Activated T-cell treated with anti-CD3 and anti-CD28 coated beads for 1 hour (primary cell): ENCODE measurements at regions not wholly inside any gene's neighbourhood (a gene's known extent, or its start where the extent isn't known, plus 50 kb on each side); places are given as distances from the start of the nearest gene placed in this dataset.
"Not testable (repeated sequence)": the region's sequence is repeated elsewhere in the genome, so short reads cannot be mapped to it uniquely, and the experiment has no call there.

Experiments
- DNase-seq: peaks from one replicate; pipeline ENCODE4 v3.0.0-alpha.2; 2020; ENCODE audit warnings: low read depth

DNA sequence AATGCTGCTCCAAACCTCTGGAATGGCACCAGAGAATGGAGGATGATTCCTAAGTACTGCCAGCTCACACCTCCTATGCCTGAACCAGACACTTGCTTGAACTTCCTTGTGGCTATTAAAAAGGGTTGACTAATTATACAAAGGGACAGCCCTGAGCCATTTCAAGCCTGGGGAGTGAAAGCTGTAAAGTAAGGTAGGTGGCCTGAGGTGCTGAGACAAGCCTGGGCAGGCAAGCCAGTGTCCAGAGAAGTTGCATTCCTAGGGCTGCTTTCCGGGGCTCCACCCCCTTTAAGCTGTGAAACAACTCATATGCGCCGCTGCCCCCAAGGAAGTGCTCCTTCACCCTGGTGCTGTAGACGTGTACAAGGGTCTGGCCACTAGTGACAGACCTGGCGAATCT lies 79.9 kb upstream of the SLC1A3 start:
- no peak for DNase-seq

DNA sequence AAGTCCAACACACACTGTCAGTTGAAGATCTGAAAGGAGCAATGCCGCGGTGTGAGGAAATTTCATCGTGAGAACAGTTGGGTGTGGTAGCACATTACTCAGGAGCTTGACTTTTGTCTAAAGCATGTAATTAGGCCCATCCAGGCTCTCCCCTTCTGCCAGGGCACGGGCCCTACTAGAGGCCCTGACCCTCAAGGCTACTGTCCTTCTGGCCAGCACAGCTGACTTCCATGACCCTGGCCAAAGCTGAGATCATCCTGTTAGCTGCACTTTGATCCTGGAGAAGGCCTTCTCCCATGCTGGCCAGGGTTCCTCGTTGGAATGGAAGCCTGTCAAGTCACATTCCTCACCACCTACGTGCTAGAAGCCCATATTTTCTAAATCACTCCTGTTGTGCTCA lies 77.8 kb upstream of the SLC1A3 start:
- DNase-seq, result no peak

DNA sequence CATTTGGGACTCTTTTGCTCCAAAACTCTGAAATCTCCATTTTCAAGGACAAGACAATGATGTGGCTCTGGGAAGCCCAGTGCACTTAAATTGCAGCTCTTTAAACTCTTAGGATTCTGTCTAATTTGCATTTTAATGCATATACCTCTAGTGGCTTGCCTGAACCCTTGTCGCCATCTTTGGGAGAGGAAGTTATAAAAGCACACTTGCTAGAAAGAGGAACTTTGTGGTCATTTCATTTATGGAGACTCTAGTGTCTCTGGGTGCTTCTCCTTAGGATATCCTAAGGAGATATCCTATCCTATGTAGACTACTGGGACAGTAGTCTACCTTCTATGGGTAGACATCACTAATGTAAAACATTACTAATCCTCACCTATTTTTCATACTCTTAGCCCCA lies 77.3 kb upstream of the SLC1A3 start:
- no peak for DNase-seq

DNA sequence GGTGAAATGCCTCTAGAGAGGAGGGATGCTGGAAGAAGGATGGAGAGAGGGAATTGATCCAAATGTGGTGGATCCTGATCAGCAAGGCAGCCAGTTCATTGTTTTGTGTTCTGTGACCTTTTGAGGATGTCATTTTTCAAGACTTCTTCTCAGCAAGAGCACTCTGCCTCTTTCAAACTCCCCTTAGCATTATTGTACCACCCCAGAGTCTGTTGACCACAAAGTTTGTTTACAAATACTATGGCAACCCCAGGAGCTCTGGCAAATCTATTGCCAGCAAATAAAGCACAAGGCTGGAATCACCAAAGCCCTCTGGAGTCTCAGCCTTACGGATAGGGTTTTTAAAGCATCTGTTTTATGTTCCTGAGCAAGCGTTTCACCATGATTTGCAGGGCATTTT lies 76.2 kb upstream of the SLC1A3 start:
- no peak for DNase-seq

DNA sequence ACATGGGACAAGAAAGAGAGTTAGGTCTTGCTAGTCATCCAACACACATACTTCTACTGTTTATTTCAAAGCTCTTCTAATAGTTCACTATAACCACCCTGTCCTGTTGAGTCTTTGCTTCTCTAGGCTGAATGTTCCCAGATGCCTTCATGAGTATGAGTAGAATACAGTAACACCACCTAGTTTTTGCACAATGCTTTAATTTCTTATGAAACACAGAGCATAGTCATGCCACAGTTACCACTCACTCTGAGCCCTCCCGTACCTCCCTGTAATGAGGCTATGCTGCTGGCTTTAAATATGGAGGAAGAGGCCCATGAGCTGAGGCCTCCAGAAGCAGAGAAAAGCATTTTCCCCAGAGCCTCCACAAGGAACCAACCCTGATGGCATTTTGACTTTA lies 75.0 kb upstream of the SLC1A3 start:
- DNase-seq, result no peak

DNA sequence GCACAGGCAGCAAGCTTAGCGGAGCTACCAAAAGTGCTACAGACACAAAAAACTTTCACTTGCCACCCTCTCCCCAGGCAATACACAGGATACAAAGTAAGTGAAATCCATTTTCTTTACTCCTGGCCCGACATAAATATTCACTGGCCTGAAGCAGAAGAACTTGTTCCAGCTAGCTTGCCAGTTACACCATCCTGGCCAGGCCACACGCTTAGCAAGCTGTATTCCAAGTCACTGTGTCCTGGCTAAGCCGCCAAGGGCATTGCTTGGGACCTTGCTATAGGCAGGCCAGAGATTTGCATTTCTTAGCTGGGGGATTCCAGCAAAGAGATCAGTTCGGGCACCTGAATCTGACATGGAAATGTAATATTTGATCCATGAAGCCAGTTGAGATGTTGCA lies 71.0 kb upstream of the SLC1A3 start:
- no peak for DNase-seq

DNA sequence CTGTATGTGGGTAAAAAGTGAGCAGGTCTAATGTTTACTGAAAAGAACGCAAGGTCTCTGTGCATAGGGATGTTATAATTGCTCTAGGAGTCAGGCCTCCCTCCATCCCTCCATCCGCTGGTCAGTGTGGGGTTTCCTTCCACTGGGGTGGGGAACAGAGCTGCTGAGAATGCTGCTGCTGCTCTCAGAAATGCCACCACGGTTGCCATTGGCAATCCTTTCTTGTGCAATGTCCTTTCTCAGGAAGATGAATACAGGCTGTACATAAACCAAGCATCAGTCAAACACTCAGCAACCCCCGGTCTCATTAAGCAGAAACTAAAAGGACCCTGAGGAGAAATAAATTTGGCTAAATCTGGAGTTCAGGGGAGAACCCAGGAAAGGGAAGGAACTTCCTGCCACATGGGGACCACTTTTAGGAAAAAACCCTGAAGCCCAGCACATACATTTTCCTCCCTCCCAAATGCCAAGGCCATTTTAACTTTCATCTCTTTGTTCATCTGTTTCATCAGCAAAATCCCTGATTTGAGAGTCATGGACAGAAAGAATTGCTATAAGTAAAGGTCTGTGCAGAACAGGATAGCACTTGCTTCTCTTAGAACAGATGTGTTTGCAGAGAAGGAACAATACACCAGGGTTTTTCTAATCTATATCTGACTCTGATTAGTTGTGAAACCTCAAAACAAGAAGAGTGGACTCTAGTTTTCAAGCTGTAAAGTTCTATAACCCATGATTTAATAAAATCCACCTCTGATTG lies 70.4 kb upstream of the SLC1A3 start:
- no peak for DNase-seq

DNA sequence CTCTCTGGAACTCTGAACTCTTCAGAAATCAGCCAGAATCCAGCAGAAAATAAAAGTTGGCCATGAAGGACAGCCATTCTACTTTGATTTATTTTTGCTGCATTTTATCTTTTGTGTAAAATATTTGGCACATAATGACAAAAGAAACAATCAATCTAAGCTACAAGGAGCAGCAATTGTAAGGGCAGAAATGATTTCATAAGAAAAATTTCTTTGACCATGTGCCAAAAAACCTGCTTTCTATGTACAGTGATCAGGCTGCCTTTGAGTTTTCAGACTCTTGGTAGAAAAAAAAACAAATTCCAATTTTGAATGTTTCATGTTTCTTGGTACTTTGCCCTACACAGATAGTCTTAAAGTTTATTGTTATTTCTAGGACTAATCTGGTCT lies 69.8 kb upstream of the SLC1A3 start:
- DNase-seq, result no peak

DNA sequence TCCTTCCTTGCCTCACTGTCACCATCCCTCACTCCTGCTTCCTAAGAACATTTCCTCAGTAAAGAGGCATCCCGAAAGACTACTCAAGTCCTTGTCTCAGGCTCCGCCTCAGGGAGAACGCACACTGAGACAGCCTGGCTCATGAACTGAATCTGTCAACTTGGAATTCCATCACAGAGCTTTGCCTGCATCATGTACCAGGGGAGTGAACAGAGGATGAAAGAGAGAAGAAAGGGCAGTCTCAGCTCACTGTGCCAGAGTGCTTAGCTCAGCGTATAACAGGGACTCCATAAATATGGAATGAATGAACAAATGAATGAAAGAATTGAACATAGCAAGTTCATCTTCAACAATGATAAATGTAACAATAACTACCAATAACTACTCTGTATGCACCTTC lies 68.7 kb upstream of the SLC1A3 start:
- DNase-seq, result no peak

DNA sequence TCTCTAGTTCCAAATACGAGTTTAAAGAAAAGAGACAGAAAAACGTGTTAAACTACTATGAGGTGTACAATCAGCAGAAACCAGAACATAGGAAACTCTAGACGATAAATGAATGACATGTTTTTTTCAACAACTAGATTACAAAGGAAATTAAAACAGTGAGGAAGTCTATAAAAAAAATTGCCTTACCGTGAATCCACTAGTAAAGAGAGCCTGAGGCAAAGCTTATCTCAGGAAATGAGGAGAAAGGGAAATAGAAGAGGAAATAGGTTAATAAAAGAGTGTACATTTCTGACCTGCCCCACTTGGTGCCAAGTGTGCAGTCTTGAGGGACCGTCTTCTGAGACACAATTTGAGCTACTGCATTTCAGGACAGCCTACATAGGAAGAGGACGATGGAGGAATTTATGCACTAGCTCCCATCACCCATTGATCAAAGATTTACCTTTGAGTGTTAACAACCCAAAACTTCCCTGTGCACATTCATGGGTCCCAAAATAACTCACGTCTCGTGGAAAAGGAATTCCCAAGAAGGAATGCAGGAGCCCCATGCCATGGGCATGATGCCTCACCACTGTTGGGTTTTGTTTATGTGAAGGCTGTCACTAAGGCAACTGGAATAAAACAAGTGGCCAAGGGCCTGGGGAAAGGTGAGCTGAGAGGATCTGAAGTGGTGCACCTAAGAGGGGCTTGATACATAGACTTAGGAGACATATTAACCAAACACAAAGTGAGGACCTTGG lies 53.6 kb upstream of the SLC1A3 start:
- DNase-seq, result no peak

DNA sequence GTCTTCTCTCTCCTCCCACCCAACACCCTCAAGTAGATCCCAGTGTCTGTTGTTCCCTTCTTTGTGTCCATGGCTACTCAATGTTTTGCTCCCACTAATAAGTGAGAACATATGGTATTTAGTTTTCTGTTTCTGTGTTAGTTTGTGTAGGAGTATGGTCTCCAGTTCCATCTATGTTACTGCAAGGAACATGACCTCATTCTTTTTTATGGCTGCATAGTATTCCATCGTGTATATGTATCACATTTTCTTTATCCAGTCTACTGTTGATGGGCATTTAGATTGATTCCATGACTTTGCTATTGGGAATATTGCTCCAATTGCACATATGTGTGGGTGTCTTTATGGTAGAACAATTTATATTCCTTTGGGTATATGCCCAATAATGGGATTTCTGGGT lies 51.4 kb upstream of the SLC1A3 start:
- DNase-seq, result not testable (repeated sequence)
